EH (cell line): ENCODE measurements at regions not wholly inside any gene's neighbourhood (a gene's known extent, or its start where the extent isn't known, plus 50 kb on each side); places are given as distances from the start of the nearest gene placed in this dataset.

ENCODE experiments used
- DNase-seq: peaks from one replicate; pipeline ENCODE4 v3.0.0-alpha.2; 2015; ENCODE audit warnings: low read depth

- no peak for DNase-seq
Measured at GRCh38 chr3:72341920-72342319, 506.3 kb downstream of the SHQ1 start.

GRCh38 chr3:72341380-72341770 is 506.9 kb downstream of the SHQ1 start:
- DNase-seq = no peak

- no peak for DNase-seq
Measured at GRCh38 chr3:72340476-72341379, 507.5 kb downstream of the SHQ1 start.

- no peak for DNase-seq
Measured at GRCh38 chr3:72340056-72340455, 508.2 kb downstream of the SHQ1 start.

- no peak for DNase-seq
Measured at GRCh38 chr3:72339670-72340030, 508.6 kb downstream of the SHQ1 start.

- peak; percentile 97 for DNase-seq
Measured at GRCh38 chr3:72338942-72339669, 509.1 kb downstream of the SHQ1 start.

- DNase-seq = peak; percentile 56
Measured at GRCh38 chr3:72338082-72338941, 509.9 kb downstream of the SHQ1 start.

- DNase-seq = no peak
Measured at GRCh38 chr3:72337480-72337855, 510.8 kb downstream of the SHQ1 start.

GRCh38 chr3:72336821-72337479 is 511.3 kb downstream of the SHQ1 start:
- DNase-seq = peak; percentile 86

- no peak for DNase-seq
Measured at GRCh38 chr3:72336114-72336651, 512.1 kb downstream of the SHQ1 start.

- peak; percentile 44 for DNase-seq
Measured at GRCh38 chr3:72335458-72336095, 512.7 kb downstream of the SHQ1 start.

GRCh38 chr3:72334681-72335457 is 513.4 kb downstream of the SHQ1 start:
- DNase-seq = no peak

- DNase-seq = no peak
Measured at GRCh38 chr3:72332689-72333088, 515.6 kb downstream of the SHQ1 start.

GRCh38 chr3:72332036-72332435 is 516.2 kb downstream of the SHQ1 start:
- no peak for DNase-seq

- no peak for DNase-seq
Measured at GRCh38 chr3:72331076-72331475, 517.2 kb downstream of the SHQ1 start.

GRCh38 chr3:72329354-72329753 is 518.9 kb downstream of the SHQ1 start:
- peak; percentile 73 for DNase-seq

- no peak for DNase-seq
Measured at GRCh38 chr3:72328755-72329277, 519.4 kb downstream of the SHQ1 start.

GRCh38 chr3:72327008-72327407 is 521.2 kb downstream of the SHQ1 start:
- no peak for DNase-seq

- no peak for DNase-seq
Measured at GRCh38 chr3:72324253-72324811, 523.9 kb downstream of the SHQ1 start.

GRCh38 chr3:72323773-72324172 is 524.5 kb downstream of the SHQ1 start:
- DNase-seq = no peak
